Mesothelial cell of epicardium (in vitro differentiated cells): ENCODE measurements at regions not wholly inside any gene's neighbourhood (a gene's known extent, or its start where the extent isn't known, plus 50 kb on each side); places are given as distances from the start of the nearest gene placed in this dataset.

ENCODE experiments used
- DNase-seq, 2 experiments: peaks; one replicate each; pipeline ENCODE4 v3.0.0; 2021; ENCODE audit warnings: low spot score in 2 of 2; ENCODE audit not compliant: unreplicated experiment in 2 of 2
- H3K27ac Mint-ChIP-seq: 2 replicates; pipeline ENCODE4 v1.8.0; 2021; ENCODE audit warnings: mixed read lengths
- H3K27me3 Mint-ChIP-seq: 2 replicates; pipeline ENCODE4 v1.8.0; 2021; ENCODE audit warnings: low read depth, mixed read lengths
- H3K36me3 Mint-ChIP-seq: 2 replicates; pipeline ENCODE4 v1.8.0; 2021; ENCODE audit warnings: mixed read lengths
- H3K4me1 Mint-ChIP-seq: 2 replicates; pipeline ENCODE4 v1.8.0; 2021; ENCODE audit warnings: mixed read lengths
- H3K4me3 Mint-ChIP-seq: 2 replicates; pipeline ENCODE4 v1.8.0; 2021; ENCODE audit warnings: mild to moderate bottlenecking, moderate library complexity, mixed read lengths
- H3K9me3 Mint-ChIP-seq: 2 replicates; pipeline ENCODE4 v1.8.0; 2021; ENCODE audit warnings: mixed read lengths
- CTCF ChIP-seq: fragments of 200-600 bp; sonication (generic); IDR thresholded peaks from one replicate; pipeline ENCODE4 v1.5.0; 2021; ENCODE audit warnings: antibody characterized with exemption; ENCODE audit not compliant: unreplicated experiment

GRCh38 chr1:194730304-194730703 is 1543.9 kb upstream of the B3GALT2 start:
- Mint-ChIP-seq H3K27ac (no peak overlapping the region), H3K27me3 (no peaks in the 10 kb centered on the region), H3K4me1 (peaks cover 2% of the 10 kb centered on the region), H3K4me3 (no peak overlapping the region), H3K9me3 (no peaks in the 10 kb centered on the region), H3K36me3 (no peaks in the 10 kb centered on the region)
- TF ChIP-seq CTCF, result no peak
- no peak for DNase-seq

GRCh38 chr1:194723067-194723466 is 1536.7 kb upstream of the B3GALT2 start:
- H3K27me3 Mint-ChIP-seq, result no peaks in the 10 kb centered on the region
- H3K4me3 Mint-ChIP-seq, result no peak overlapping the region
- H3K27ac Mint-ChIP-seq, result no peak overlapping the region
- H3K4me1 Mint-ChIP-seq, result no peaks in the 10 kb centered on the region
- no peak for DNase-seq
- no peak for TF ChIP-seq CTCF
- H3K9me3 Mint-ChIP-seq, result peaks cover 8% of the 10 kb centered on the region
- no peaks in the 10 kb centered on the region for H3K36me3 Mint-ChIP-seq

- Mint-ChIP-seq H3K4me3 (no peak overlapping the region), H3K27ac (no peak overlapping the region), H3K9me3 (peaks cover 8% of the 10 kb centered on the region)
Observed at GRCh38 chr1:194717941-194718340, 1531.5 kb upstream of the B3GALT2 start.

GRCh38 chr1:194717334-194717733 is 1530.9 kb upstream of the B3GALT2 start:
- Mint-ChIP-seq H3K4me3 (no peak overlapping the region), H3K27me3 (no peaks in the 10 kb centered on the region), H3K27ac (no peak overlapping the region), H3K9me3 (peaks cover 8% of the 10 kb centered on the region), H3K36me3 (no peaks in the 10 kb centered on the region), H3K4me1 (no peaks in the 10 kb centered on the region)
- no peak for DNase-seq
- TF ChIP-seq CTCF, result no peak

More at GRCh38 chr1:194717941-194718340, 1531.5 kb upstream of the B3GALT2 start:
- no peaks in the 10 kb centered on the region for H3K36me3 Mint-ChIP-seq
- no peaks in the 10 kb centered on the region for H3K4me1 Mint-ChIP-seq
- no peaks in the 10 kb centered on the region for H3K27me3 Mint-ChIP-seq
- no peak for TF ChIP-seq CTCF
- DNase-seq, result no peak

GRCh38 chr1:194710671-194711070 is 1524.3 kb upstream of the B3GALT2 start:
- H3K9me3 Mint-ChIP-seq, result no peaks in the 10 kb centered on the region
- H3K36me3 Mint-ChIP-seq, result no peaks in the 10 kb centered on the region
- H3K4me1 Mint-ChIP-seq, result no peaks in the 10 kb centered on the region
- no peak overlapping the region for H3K4me3 Mint-ChIP-seq
- DNase-seq, result no peak
- H3K27ac Mint-ChIP-seq, result no peak overlapping the region
- TF ChIP-seq CTCF, result no peak
- no peaks in the 10 kb centered on the region for H3K27me3 Mint-ChIP-seq

GRCh38 chr1:194709439-194709838 is 1523.0 kb upstream of the B3GALT2 start:
- Mint-ChIP-seq H3K4me3 (no peak overlapping the region), H3K36me3 (no peaks in the 10 kb centered on the region)

More at GRCh38 chr1:194709439-194709838, 1523.0 kb upstream of the B3GALT2 start:
- Mint-ChIP-seq H3K27me3 (no peaks in the 10 kb centered on the region), H3K9me3 (no peaks in the 10 kb centered on the region), H3K27ac (no peak overlapping the region), H3K4me1 (peaks cover 3% of the 10 kb centered on the region)
- no peak for DNase-seq
- TF ChIP-seq CTCF, result no peak
